IMR-90 (cell line): ENCODE measurements at regions not wholly inside any gene's neighbourhood (a gene's known extent, or its start where the extent isn't known, plus 50 kb on each side); places are given as distances from the start of the nearest gene placed in this dataset.
A peak's percentile ranks its signal among the peaks of the same experiment; 100 is the strongest.

ENCODE experiments used
- ATAC-seq: fragments of 200-7000 bp; cut with Tn5 transposase; 2 replicates; pipeline ENCODE4 v1.9.1; 2020; ENCODE audit warnings: low read depth, mild to moderate bottlenecking, moderate library complexity
- BruUV-seq: library from RNA; stranded (reverse); fragments of 400-500 nt; replicated peaks from 2 replicates; lab custom pipeline; 2021; lab: Mats Ljungman, UMichigan
- CTCF ChIA-PET: fragments of 300-600 bp; formaldehyde crosslinking; extraction: SDS; loops from one replicate; lab custom pipeline; 2021; ENCODE audit warnings: antibody characterized with exemption; lab: Yijun Ruan, JAX
- POLR2A ChIA-PET: fragments of 300-600 bp; sonication (Branson Sonifier 250); formaldehyde crosslinking; loops from one replicate; lab custom pipeline; 2022; ENCODE audit warnings: antibody characterized with exemption; ENCODE audit not compliant: unreplicated experiment; lab: Charles Lee
- DNase-seq: peaks from one replicate; pipeline ENCODE4 v3.0.0; 2013
- H2AFZ ChIP-seq: replicated peaks from 2 replicates; pipeline ENCODE3; 2013; ENCODE audit warnings: low read length, mild to moderate bottlenecking; ENCODE audit not compliant: poor library complexity
- H2AK5ac ChIP-seq: 2 replicates; pipeline ENCODE4 v1.6.1; 2013; ENCODE audit warnings: low read depth, low read length, inconsistent platforms
- H2AK9ac ChIP-seq: replicated peaks from 2 replicates; pipeline ENCODE3; 2013; ENCODE audit warnings: mild to moderate bottlenecking, low read depth, low read length, moderate library complexity; ENCODE audit not compliant: poor library complexity
- H2BK120ac ChIP-seq: 2 replicates; pipeline ENCODE4 v1.6.1; 2013; ENCODE audit warnings: low read depth, low read length, inconsistent platforms
- H2BK15ac ChIP-seq: 3 replicates; pipeline ENCODE4 v1.6.1; 2013; ENCODE audit warnings: low read depth, low read length, inconsistent platforms
- H2BK20ac ChIP-seq: 2 replicates; pipeline ENCODE4 v1.6.1; 2013; ENCODE audit warnings: low read depth, mild to moderate bottlenecking, inconsistent platforms, low read length, moderate library complexity
- H2BK5ac ChIP-seq: 2 replicates; pipeline ENCODE4 v1.6.1; 2013; ENCODE audit warnings: mild to moderate bottlenecking, low read depth, low read length, inconsistent platforms; ENCODE audit not compliant: poor library complexity, severe bottlenecking
- H3K14ac ChIP-seq: replicated peaks from 2 replicates; pipeline ENCODE4 v1.6.1; 2013; ENCODE audit warnings: low read depth, low read length, inconsistent platforms
- H3K18ac ChIP-seq: 2 replicates; pipeline ENCODE4 v1.6.1; 2013; ENCODE audit warnings: low read depth, low read length, control low read depth
- H3K23ac ChIP-seq: 2 replicates; pipeline ENCODE4 v1.6.1; 2013; ENCODE audit warnings: low read depth, low read length, inconsistent platforms
- H3K27ac ChIP-seq: 2 replicates; pipeline ENCODE4 v1.5.1; 2013; ENCODE audit warnings: mild to moderate bottlenecking, control low read depth, low read length; ENCODE audit not compliant: insufficient read depth
- H3K27me3 ChIP-seq: 2 replicates; pipeline ENCODE4 v1.6.1; 2013; ENCODE audit warnings: low read length; ENCODE audit not compliant: control insufficient read depth, insufficient read depth
- H3K36me3 ChIP-seq: 2 replicates; pipeline ENCODE4 v1.6.1; 2013; ENCODE audit warnings: low read length, mixed read lengths; ENCODE audit not compliant: control insufficient read depth, insufficient read depth
- H3K4ac ChIP-seq: 2 replicates; pipeline ENCODE4 v1.6.1; 2013; ENCODE audit warnings: low read depth, low read length, inconsistent platforms
- H3K4me1 ChIP-seq: 2 replicates; pipeline ENCODE4 v1.6.1; 2013; ENCODE audit warnings: low read length, mixed read lengths; ENCODE audit not compliant: control insufficient read depth, insufficient read depth
- H3K4me2 ChIP-seq: 2 replicates; pipeline ENCODE4 v1.6.1; 2013; ENCODE audit warnings: low read depth, mild to moderate bottlenecking, control low read depth, low read length, moderate library complexity
- H3K4me3 ChIP-seq: 2 replicates; pipeline ENCODE4 v1.5.1; 2013; ENCODE audit warnings: low read depth, mild to moderate bottlenecking, control low read depth, low read length, moderate library complexity; ENCODE audit not compliant: insufficient read depth
- H3K56ac ChIP-seq: 2 replicates; pipeline ENCODE4 v1.6.1; 2013; ENCODE audit warnings: low read length, inconsistent platforms; ENCODE audit not compliant: insufficient read depth; ENCODE audit errors: extremely low read depth
- H3K79me1 ChIP-seq, 2 experiments: 2 replicates each; pipeline ENCODE4 v1.6.1; 2013; ENCODE audit warnings: low read length in 2 of 2, inconsistent platforms in 1 of 2, low read depth in 1 of 2
- H3K9ac ChIP-seq: 2 replicates; pipeline ENCODE4 v1.6.1; 2013; ENCODE audit warnings: low read depth, low read length, control low read depth
- H3K9me1 ChIP-seq: 2 replicates; pipeline ENCODE4 v1.6.1; 2013; ENCODE audit warnings: low read length, inconsistent platforms; ENCODE audit not compliant: insufficient read depth
- H3K9me3 ChIP-seq: 2 replicates; pipeline ENCODE4 v1.6.1; 2013; ENCODE audit warnings: low read length; ENCODE audit not compliant: control insufficient read depth, insufficient read depth
- H4K20me1 ChIP-seq: 2 replicates; pipeline ENCODE4 v1.6.1; 2013; ENCODE audit warnings: low read length, inconsistent platforms; ENCODE audit not compliant: insufficient read depth
- H4K5ac ChIP-seq: 2 replicates; pipeline ENCODE4 v1.6.1; 2013; ENCODE audit warnings: mild to moderate bottlenecking, low read depth, low read length, control low read depth
- H4K8ac ChIP-seq, 2 experiments: 2 replicates each; pipeline ENCODE4 v1.6.1; 2013; ENCODE audit warnings: low read depth in 2 of 2, low read length in 2 of 2, control low read depth in 1 of 2, inconsistent platforms in 1 of 2
- H4K91ac ChIP-seq: 2 replicates; pipeline ENCODE4 v1.6.1; 2013; ENCODE audit warnings: low read depth, low read length, inconsistent platforms; ENCODE audit not compliant: insufficient read depth
- CEBPB ChIP-seq: IDR thresholded peaks from 2 replicates; pipeline ENCODE4 v1.6.1; 2012; ENCODE audit warnings: low read depth, low read length, improper control_type of control experiment
- FOS ChIP-seq: fragments of 150-350 bp; IDR thresholded peaks from 2 replicates; pipeline ENCODE4 v1.6.1; 2016; ENCODE audit warnings: low read depth, low read length
- MAFK ChIP-seq: IDR thresholded peaks from 2 replicates; pipeline ENCODE4 v1.6.1; 2012; ENCODE audit warnings: low read depth, low read length, improper control_type of control experiment
- NFE2L2 ChIP-seq: fragments of 150-350 bp; IDR thresholded peaks from 2 replicates; pipeline ENCODE4 v1.6.1; 2016; ENCODE audit warnings: low read depth, mild to moderate bottlenecking, low read length
- POLR2A ChIP-seq: IDR thresholded peaks from 2 replicates; pipeline ENCODE4 v1.6.1; 2012; ENCODE audit warnings: mild to moderate bottlenecking, low read depth, low read length
- RFX5 ChIP-seq: IDR thresholded peaks from 2 replicates; pipeline ENCODE4 v1.8.0; 2012; ENCODE audit warnings: low read depth, mild to moderate bottlenecking, low read length, moderate library complexity
- SMC3 ChIP-seq: fragments of 150-350 bp; IDR thresholded peaks from 2 replicates; pipeline ENCODE4 v1.6.1; 2016; ENCODE audit warnings: low read depth, mild to moderate bottlenecking, antibody characterized with exemption, low read length, moderate library complexity
- WGBS, 2 experiments: methylation state at CpG; one replicate each; pipeline versions ENCODE4 v1.1.5 to v1.1.7; 2013; ENCODE audit warnings: missing lambda C conversion rate in 2 of 2; ENCODE audit not compliant: insufficient read length in 1 of 2; ENCODE audit errors: extremely low coverage in 2 of 2; 5-methylcytosine and 5-hydroxymethylcytosine counted together
- dilution Hi-C: fragments of 300-500 bp; cut with HindIII; formaldehyde crosslinking; loops from one replicate; pipeline ENCODE4 v1.14.3; 2018; ENCODE audit warnings: low sequenced_read_pairs; ENCODE audit not compliant: unreplicated experiment
- in situ Hi-C: fragments of 300-500 bp; cut with MboI; formaldehyde crosslinking; loops from 3 replicates; pipeline ENCODE4 v1.14.3; 2019; ENCODE audit warnings: low sequenced_read_pairs, inconsistent platforms, mixed read lengths
- intact Hi-C: fragments of 100-400 bp; cut with micrococcal nuclease; formaldehyde crosslinking; loops from 2 replicates; pipeline ENCODE4 v1.10.0; 2022
- TF ChIP-seq, protein P1 (sequence below): fragments of 150-350 bp; IDR thresholded peaks from 2 replicates; pipeline ENCODE4 v1.6.1; 2017; ENCODE audit warnings: mild to moderate bottlenecking, antibody characterized with exemption, low read length, low read depth
- TF ChIP-seq, protein P2 (sequence below): conservative IDR thresholded peaks from 2 replicates; pipeline ENCODE4 v1.5.1; 2012; ENCODE audit warnings: mild to moderate bottlenecking, low read depth, low read length, improper control_type of control experiment

DNA sequence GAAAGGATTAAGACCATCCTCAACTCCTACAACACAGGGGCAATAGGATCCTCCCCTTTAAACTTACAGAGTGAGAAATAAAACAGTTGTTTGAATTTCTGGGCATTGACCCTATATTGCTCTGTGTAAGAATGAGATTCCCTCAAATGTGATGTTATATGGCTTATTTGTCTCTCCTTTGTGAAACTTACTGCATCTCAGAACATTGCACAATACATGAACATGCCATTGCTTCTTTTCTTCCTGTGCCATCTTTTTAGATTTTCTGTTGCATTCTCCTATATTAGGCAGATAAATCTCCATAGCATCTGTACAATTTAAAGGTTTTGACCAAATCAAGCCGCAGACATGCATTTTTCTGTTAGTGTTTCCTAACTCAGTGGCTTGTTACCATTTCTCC lies 941.9 kb upstream of the FANCL start:
- TF ChIP-seq, protein P1, sequence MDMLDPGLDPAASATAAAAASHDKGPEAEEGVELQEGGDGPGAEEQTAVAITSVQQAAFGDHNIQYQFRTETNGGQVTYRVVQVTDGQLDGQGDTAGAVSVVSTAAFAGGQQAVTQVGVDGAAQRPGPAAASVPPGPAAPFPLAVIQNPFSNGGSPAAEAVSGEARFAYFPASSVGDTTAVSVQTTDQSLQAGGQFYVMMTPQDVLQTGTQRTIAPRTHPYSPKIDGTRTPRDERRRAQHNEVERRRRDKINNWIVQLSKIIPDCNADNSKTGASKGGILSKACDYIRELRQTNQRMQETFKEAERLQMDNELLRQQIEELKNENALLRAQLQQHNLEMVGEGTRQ = no peak
- no peak for TF ChIP-seq POLR2A
- TF ChIP-seq SMC3 = no peak
- TF ChIP-seq MAFK = no peak
- TF ChIP-seq FOS = no peak
- TF ChIP-seq RFX5 = no peak
- TF ChIP-seq NFE2L2 = no peak
- peak; percentile 74 for TF ChIP-seq CEBPB
- TF ChIP-seq, protein P2, sequence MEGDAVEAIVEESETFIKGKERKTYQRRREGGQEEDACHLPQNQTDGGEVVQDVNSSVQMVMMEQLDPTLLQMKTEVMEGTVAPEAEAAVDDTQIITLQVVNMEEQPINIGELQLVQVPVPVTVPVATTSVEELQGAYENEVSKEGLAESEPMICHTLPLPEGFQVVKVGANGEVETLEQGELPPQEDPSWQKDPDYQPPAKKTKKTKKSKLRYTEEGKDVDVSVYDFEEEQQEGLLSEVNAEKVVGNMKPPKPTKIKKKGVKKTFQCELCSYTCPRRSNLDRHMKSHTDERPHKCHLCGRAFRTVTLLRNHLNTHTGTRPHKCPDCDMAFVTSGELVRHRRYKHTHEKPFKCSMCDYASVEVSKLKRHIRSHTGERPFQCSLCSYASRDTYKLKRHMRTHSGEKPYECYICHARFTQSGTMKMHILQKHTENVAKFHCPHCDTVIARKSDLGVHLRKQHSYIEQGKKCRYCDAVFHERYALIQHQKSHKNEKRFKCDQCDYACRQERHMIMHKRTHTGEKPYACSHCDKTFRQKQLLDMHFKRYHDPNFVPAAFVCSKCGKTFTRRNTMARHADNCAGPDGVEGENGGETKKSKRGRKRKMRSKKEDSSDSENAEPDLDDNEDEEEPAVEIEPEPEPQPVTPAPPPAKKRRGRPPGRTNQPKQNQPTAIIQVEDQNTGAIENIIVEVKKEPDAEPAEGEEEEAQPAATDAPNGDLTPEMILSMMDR = no peak
- Histone ChIP-seq H3K27ac (no peak overlapping the region), H3K18ac (no peak overlapping the region), H4K91ac (no peak overlapping the region), H2BK5ac (no peak overlapping the region), H3K4me3 (no peak overlapping the region), H2AK9ac (no peak overlapping the region), H3K9me1 (no peaks in the 10 kb centered on the region), H3K23ac (no peak overlapping the region), H4K20me1 (no peaks in the 10 kb centered on the region), H4K8ac (no peak overlapping the region), H4K5ac (no peak overlapping the region), H3K36me3 (no peaks in the 10 kb centered on the region), H3K9ac (no peak overlapping the region), H2BK20ac (no peak overlapping the region), H3K4ac (no peak overlapping the region), H3K79me1 (no peaks in the 10 kb centered on the region), H3K4me1 (no peaks in the 10 kb centered on the region), H3K4me2 (no peak overlapping the region), H3K27me3 (no peaks in the 10 kb centered on the region), H3K9me3 (no peaks in the 10 kb centered on the region), H2AK5ac (no peak overlapping the region), H3K56ac (no peak overlapping the region), H2AFZ (no peak overlapping the region), H3K14ac (no peak overlapping the region), H2BK15ac (no peak overlapping the region), H2BK120ac (no peak overlapping the region)
- intact Hi-C loops (loop anchor here (5.0 kb wide), 1 partner anchor 331 kb away; no protein-coding TSS in a partner anchor), dilution Hi-C loops (no loop called here), in situ Hi-C loops (no loop called here)
- ATAC-seq (no peak), DNase-seq (no peak)
- CTCF ChIA-PET = no interaction called here
- WGBS, 2 experiments = no CpG with 5 or more reads among the region's 1 CpG
- BruUV-seq = no TSS peak
- POLR2A ChIA-PET = no interaction called here
